H9 (cell line): ENCODE measurements at regions not wholly inside any gene's neighbourhood (a gene's known extent, or its start where the extent isn't known, plus 50 kb on each side); places are given as distances from the start of the nearest gene placed in this dataset.
A peak's percentile ranks its signal among the peaks of the same experiment; 100 is the strongest.

Source experiments
- DNase-seq: peaks from one replicate; pipeline ENCODE4 v3.0.0-alpha.2; 2017
- H2AFZ ChIP-seq: one replicate; pipeline ENCODE4 v1.6.1; 2013; ENCODE audit warnings: mild to moderate bottlenecking, low read length, control low read depth, moderate library complexity
- H2AK5ac ChIP-seq: 2 replicates; pipeline ENCODE4 v1.6.1; 2013; ENCODE audit warnings: low read length, control low read depth, mixed read lengths; ENCODE audit not compliant: insufficient read length
- H2BK120ac ChIP-seq: one replicate; pipeline ENCODE4 v1.6.1; 2013; ENCODE audit warnings: low read depth, mild to moderate bottlenecking, low read length, control low read depth, inconsistent platforms; ENCODE audit not compliant: poor library complexity, severe bottlenecking
- H2BK12ac ChIP-seq: 2 replicates; pipeline ENCODE4 v1.6.1; 2013; ENCODE audit warnings: low read length, control low read depth, mixed read lengths, low read depth; ENCODE audit not compliant: insufficient read length
- H2BK15ac ChIP-seq: 2 replicates; pipeline ENCODE4 v1.6.1; 2013; ENCODE audit warnings: low read depth, low read length, control low read depth
- H2BK20ac ChIP-seq: one replicate; pipeline ENCODE4 v1.6.1; 2013; ENCODE audit warnings: low read depth, mild to moderate bottlenecking, low read length, control low read depth, inconsistent platforms; ENCODE audit not compliant: poor library complexity, severe bottlenecking
- H2BK5ac ChIP-seq: 2 replicates; pipeline ENCODE4 v1.6.1; 2013; ENCODE audit warnings: low read length, control low read depth, mixed read lengths; ENCODE audit not compliant: insufficient read length
- H3K14ac ChIP-seq: 2 replicates; pipeline ENCODE4 v1.6.1; 2013; ENCODE audit warnings: low read length, control low read depth; ENCODE audit not compliant: insufficient read depth
- H3K18ac ChIP-seq: 2 replicates; pipeline ENCODE4 v1.6.1; 2013; ENCODE audit warnings: low read depth, mild to moderate bottlenecking, mixed read lengths, low read length, control low read depth; ENCODE audit not compliant: insufficient read length
- H3K23ac ChIP-seq: 2 replicates; pipeline ENCODE4 v1.6.1; 2013; ENCODE audit warnings: low read length, control low read depth, mixed read lengths, low read depth; ENCODE audit not compliant: insufficient read length
- H3K23me2 ChIP-seq: 2 replicates; pipeline ENCODE4 v1.6.1; 2013; ENCODE audit warnings: low read depth, mild to moderate bottlenecking, mixed read lengths, low read length, control low read depth; ENCODE audit not compliant: insufficient read length, poor library complexity, severe bottlenecking
- H3K27ac ChIP-seq: 2 replicates; pipeline ENCODE4 v1.5.1; 2013; ENCODE audit warnings: low read length, control low read depth, mixed read lengths, low read depth; ENCODE audit not compliant: insufficient read length
- H3K27me3 ChIP-seq: 2 replicates; pipeline ENCODE4 v1.6.1; 2013; ENCODE audit warnings: low read length, control low read depth, inconsistent platforms; ENCODE audit not compliant: insufficient read depth
- H3K4ac ChIP-seq: 2 replicates; pipeline ENCODE4 v1.6.1; 2013; ENCODE audit warnings: low read depth, mild to moderate bottlenecking, control low read depth, inconsistent platforms, low read length, moderate library complexity
- H3K4me1 ChIP-seq: 2 replicates; pipeline ENCODE4 v1.6.1; 2013; ENCODE audit warnings: low read length, control low read depth, inconsistent platforms; ENCODE audit not compliant: insufficient read depth
- H3K4me2 ChIP-seq: 2 replicates; pipeline ENCODE4 v1.6.1; 2013; ENCODE audit warnings: low read length, control low read depth, mixed read lengths; ENCODE audit not compliant: insufficient read length, insufficient read depth
- H3K56ac ChIP-seq: 2 replicates; pipeline ENCODE4 v1.6.1; 2013; ENCODE audit warnings: low read depth, mild to moderate bottlenecking, mixed read lengths, low read length, control low read depth; ENCODE audit not compliant: insufficient read length
- H3K79me1 ChIP-seq: 2 replicates; pipeline ENCODE4 v1.6.1; 2013; ENCODE audit warnings: low read depth, mild to moderate bottlenecking, moderate library complexity, low read length, control low read depth, inconsistent platforms; ENCODE audit not compliant: insufficient read depth, poor library complexity, severe bottlenecking
- H3K79me2 ChIP-seq: 2 replicates; pipeline ENCODE4 v1.6.1; 2013; ENCODE audit warnings: low read length, control low read depth, inconsistent platforms; ENCODE audit not compliant: insufficient read depth
- H3K9ac ChIP-seq: 2 replicates; pipeline ENCODE4 v1.6.1; 2013; ENCODE audit warnings: low read length, control low read depth, mixed read lengths; ENCODE audit not compliant: insufficient read length; ENCODE audit errors: extremely low read depth
- H3K9me3 ChIP-seq: one replicate; pipeline ENCODE4 v1.6.1; 2013; ENCODE audit warnings: low read depth, low read length, inconsistent platforms; ENCODE audit not compliant: control insufficient read depth
- H3T11ph ChIP-seq: one replicate; pipeline ENCODE4 v1.6.1; 2013; ENCODE audit warnings: mild to moderate bottlenecking, low read length, control low read depth, inconsistent platforms
- H4K20me1 ChIP-seq: one replicate; pipeline ENCODE4 v1.6.1; 2013; ENCODE audit not compliant: control insufficient read depth, insufficient read length, insufficient read depth
- H4K5ac ChIP-seq: 2 replicates; pipeline ENCODE4 v1.6.1; 2013; ENCODE audit warnings: low read depth, mild to moderate bottlenecking, mixed read lengths, low read length, control low read depth; ENCODE audit not compliant: insufficient read length
- H4K8ac ChIP-seq: replicated peaks from 2 replicates; pipeline ENCODE4 v1.6.1; 2013; ENCODE audit warnings: low read length, control low read depth, mixed read lengths, low read depth; ENCODE audit not compliant: insufficient read length
- H4K91ac ChIP-seq: 2 replicates; pipeline ENCODE4 v1.6.1; 2013; ENCODE audit warnings: low read depth, mild to moderate bottlenecking, moderate library complexity, mixed read lengths, low read length, control low read depth; ENCODE audit not compliant: insufficient read length
- H3K27ac Mint-ChIP-seq, 3 experiments: 2 replicates in 2 of 3; 3 replicates in 1 of 3; pipeline ENCODE4 v1.8.0; 2020 to 2021; ENCODE audit warnings: mixed read lengths in 3 of 3, mild to moderate bottlenecking in 1 of 3, moderate library complexity in 1 of 3
- H3K27me3 Mint-ChIP-seq: 2 replicates; pipeline ENCODE4 v1.8.0; 2021; ENCODE audit warnings: low read depth, mild to moderate bottlenecking, moderate library complexity, mixed read lengths
- H3K36me3 Mint-ChIP-seq, 3 experiments: 2 replicates in 2 of 3; 3 replicates in 1 of 3; pipeline ENCODE4 v1.8.0; 2020 to 2021; ENCODE audit warnings: low read depth in 3 of 3, mixed read lengths in 3 of 3; ENCODE audit not compliant: insufficient read depth in 1 of 3
- H3K4me1 Mint-ChIP-seq, 2 experiments: 2 replicates each; pipeline ENCODE4 v1.8.0; 2020; ENCODE audit warnings: mixed read lengths in 2 of 2
- H3K4me3 Mint-ChIP-seq, 2 experiments: 2 replicates in 1 of 2; 3 replicates in 1 of 2; pipeline ENCODE4 v1.8.0; 2020 to 2021; ENCODE audit warnings: mild to moderate bottlenecking in 2 of 2, mixed read lengths in 2 of 2, moderate library complexity in 1 of 2
- H3K9me3 Mint-ChIP-seq, 2 experiments: 2 replicates in 1 of 2; 3 replicates in 1 of 2; pipeline ENCODE4 v1.8.0; 2020; ENCODE audit warnings: mild to moderate bottlenecking in 2 of 2, mixed read lengths in 2 of 2, moderate library complexity in 1 of 2
- WGBS: extraction: QIAGEN DNeasy Blood & Tissue Kit; methylation state at CpG from one replicate; pipeline ENCODE4 v1.1.7; 2013; ENCODE audit warnings: missing lambda C conversion rate, low lambda C conversion rate, mixed read lengths; ENCODE audit not compliant: insufficient read length; ENCODE audit errors: extremely low coverage; 5-methylcytosine and 5-hydroxymethylcytosine counted together
- TF ChIP-seq, protein P1 (sequence below): fragments of 200-600 bp; sonication (generic); conservative IDR thresholded peaks from 3 replicates; pipeline ENCODE4 v1.8.0; 2021; ENCODE audit warnings: antibody characterized with exemption, mild to moderate bottlenecking

DNA sequence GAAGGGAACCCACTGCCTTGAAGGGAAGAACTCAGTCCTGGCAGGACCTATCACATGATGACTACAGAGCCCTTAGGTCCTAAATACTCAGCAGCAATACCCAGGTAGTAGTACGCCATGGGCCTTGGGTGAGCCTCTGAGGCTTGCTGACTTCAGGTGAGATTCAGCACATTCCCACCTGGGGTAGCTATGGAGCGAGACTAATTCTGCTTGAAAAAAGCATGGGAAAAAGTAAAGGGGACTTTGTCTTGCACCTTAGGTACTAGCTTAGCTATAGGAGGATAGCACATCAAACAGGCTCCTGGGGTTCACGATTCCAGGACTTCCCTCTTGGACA is 98.2 kb upstream of the MEOX2 start:
- no peaks in the 10 kb centered on the region for H3K9me3 ChIP-seq
- no peak overlapping the region for H3K27ac ChIP-seq
- no peak overlapping the region for H3K18ac ChIP-seq
- no peak overlapping the region for H4K5ac ChIP-seq
- H3K4me2 ChIP-seq = no peak overlapping the region
- no peaks in the 10 kb centered on the region for H3K79me2 ChIP-seq
- Mint-ChIP-seq H3K36me3 (no peaks in the 10 kb centered on the region), H3K4me3 (no peak overlapping the region), H3K27ac (no peak overlapping the region), H3K4me1 (peaks cover 25 to 26% of the 10 kb centered on the region in 2 experiments), H3K27me3 (no peaks in the 10 kb centered on the region; the same call in 1 of the 2 replicates), H3K9me3 (no peaks in the 10 kb centered on the region)
- TF ChIP-seq, protein P1, sequence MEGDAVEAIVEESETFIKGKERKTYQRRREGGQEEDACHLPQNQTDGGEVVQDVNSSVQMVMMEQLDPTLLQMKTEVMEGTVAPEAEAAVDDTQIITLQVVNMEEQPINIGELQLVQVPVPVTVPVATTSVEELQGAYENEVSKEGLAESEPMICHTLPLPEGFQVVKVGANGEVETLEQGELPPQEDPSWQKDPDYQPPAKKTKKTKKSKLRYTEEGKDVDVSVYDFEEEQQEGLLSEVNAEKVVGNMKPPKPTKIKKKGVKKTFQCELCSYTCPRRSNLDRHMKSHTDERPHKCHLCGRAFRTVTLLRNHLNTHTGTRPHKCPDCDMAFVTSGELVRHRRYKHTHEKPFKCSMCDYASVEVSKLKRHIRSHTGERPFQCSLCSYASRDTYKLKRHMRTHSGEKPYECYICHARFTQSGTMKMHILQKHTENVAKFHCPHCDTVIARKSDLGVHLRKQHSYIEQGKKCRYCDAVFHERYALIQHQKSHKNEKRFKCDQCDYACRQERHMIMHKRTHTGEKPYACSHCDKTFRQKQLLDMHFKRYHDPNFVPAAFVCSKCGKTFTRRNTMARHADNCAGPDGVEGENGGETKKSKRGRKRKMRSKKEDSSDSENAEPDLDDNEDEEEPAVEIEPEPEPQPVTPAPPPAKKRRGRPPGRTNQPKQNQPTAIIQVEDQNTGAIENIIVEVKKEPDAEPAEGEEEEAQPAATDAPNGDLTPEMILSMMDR = no peak
- no peaks in the 10 kb centered on the region for H3K27me3 ChIP-seq
- H2BK120ac ChIP-seq = no peak overlapping the region
- WGBS = no CpG with 5 or more reads among the region's 3 CpGs
- H3K23me2 ChIP-seq = no peaks in the 10 kb centered on the region
- H2BK5ac ChIP-seq = no peak overlapping the region
- H3K79me1 ChIP-seq = no peaks in the 10 kb centered on the region
- H3K4me1 ChIP-seq = peaks cover 5% of the 10 kb centered on the region; the same call in 1 of the 2 replicates
- no peak overlapping the region for H2BK20ac ChIP-seq
- H3K23ac ChIP-seq = no peak overlapping the region
- H4K8ac ChIP-seq = no peak overlapping the region
- no peak overlapping the region for H4K91ac ChIP-seq
- H3K56ac ChIP-seq = no peak overlapping the region
- DNase-seq = peak; percentile 33
- no peak overlapping the region for H2BK15ac ChIP-seq
- no peaks in the 10 kb centered on the region for H4K20me1 ChIP-seq
- H3K4ac ChIP-seq = no peak overlapping the region
- H2AFZ ChIP-seq = no peak overlapping the region
- H3K14ac ChIP-seq = no peak overlapping the region
- no peak overlapping the region for H2AK5ac ChIP-seq
- no peak overlapping the region for H2BK12ac ChIP-seq
- no peak overlapping the region for H3T11ph ChIP-seq
- no peak overlapping the region for H3K9ac ChIP-seq
